ENCODE measurements at regions not wholly inside any gene's neighbourhood (a gene's known extent, or its start where the extent isn't known, plus 50 kb on each side); places are given as distances from the start of the nearest gene placed in this dataset.

DNA sequence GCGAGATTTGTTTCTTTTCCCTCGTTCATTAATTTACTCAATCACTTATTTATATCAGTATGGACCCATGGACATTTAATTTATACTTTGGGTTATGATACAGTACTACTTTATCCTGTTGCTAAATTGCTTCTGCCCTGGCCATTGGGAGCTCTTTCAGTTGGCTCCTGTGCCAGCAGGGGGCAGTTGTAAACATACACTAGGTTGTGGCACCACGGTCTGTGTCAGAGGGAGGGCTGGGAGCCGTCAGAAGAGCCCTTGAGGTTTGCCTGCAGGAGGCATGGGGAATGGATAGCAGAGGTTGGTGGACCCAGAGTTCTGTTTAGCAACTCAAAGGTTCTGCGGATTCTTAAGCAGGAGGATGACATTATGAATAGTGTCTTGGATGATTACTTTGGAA lies 94.3 kb downstream of the ERCC5 start:
- Mint-ChIP-seq H3K36me3 (ENCODE audit: low read depth) (no peaks in the 10 kb centered on the region), H3K27me3 (ENCODE audit: insufficient read depth) (no peaks in the 10 kb centered on the region; the same call in 1 of the 2 replicates), H3K9me3 (no peaks in the 10 kb centered on the region; the same call in 1 of the 2 replicates), H3K27ac (no peak overlapping the region), H3K4me3 (no peak overlapping the region), H3K4me1 (ENCODE audit: low read depth) (no peaks in the 10 kb centered on the region)
- TF ChIP-seq, protein P1, sequence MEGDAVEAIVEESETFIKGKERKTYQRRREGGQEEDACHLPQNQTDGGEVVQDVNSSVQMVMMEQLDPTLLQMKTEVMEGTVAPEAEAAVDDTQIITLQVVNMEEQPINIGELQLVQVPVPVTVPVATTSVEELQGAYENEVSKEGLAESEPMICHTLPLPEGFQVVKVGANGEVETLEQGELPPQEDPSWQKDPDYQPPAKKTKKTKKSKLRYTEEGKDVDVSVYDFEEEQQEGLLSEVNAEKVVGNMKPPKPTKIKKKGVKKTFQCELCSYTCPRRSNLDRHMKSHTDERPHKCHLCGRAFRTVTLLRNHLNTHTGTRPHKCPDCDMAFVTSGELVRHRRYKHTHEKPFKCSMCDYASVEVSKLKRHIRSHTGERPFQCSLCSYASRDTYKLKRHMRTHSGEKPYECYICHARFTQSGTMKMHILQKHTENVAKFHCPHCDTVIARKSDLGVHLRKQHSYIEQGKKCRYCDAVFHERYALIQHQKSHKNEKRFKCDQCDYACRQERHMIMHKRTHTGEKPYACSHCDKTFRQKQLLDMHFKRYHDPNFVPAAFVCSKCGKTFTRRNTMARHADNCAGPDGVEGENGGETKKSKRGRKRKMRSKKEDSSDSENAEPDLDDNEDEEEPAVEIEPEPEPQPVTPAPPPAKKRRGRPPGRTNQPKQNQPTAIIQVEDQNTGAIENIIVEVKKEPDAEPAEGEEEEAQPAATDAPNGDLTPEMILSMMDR (IDR thresholded peaks at IDR 0.05) = no peak
- DNase-seq = no peak

DNA sequence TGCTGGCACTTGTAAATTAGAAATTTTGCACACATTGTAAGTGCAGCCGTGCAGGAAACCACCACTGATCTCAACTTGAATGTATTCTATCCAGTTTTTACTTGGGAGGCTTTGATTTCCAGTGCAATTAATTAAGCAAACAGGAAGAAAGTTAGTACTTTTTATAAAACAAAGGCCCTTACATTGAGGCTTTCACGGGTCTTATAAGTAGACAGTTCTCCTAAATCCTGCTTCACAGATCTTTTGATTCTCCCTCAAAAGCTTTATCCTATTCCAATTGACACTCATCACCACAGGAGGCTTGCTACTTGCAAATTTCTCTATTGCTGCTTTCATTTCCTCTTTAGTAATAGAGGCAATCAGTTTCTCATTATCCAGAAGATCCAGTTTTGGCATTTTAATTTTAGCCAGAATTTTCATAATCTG lies 90.1 kb downstream of the ERCC5 start:
- Mint-ChIP-seq H3K4me3 (no peak overlapping the region), H3K36me3 (ENCODE audit: low read depth) (no peaks in the 10 kb centered on the region), H3K27ac (no peak overlapping the region), H3K9me3 (no peaks in the 10 kb centered on the region), H3K27me3 (ENCODE audit: insufficient read depth) (no peaks in the 10 kb centered on the region; the same call in 1 of the 2 replicates), H3K4me1 (ENCODE audit: low read depth) (no peaks in the 10 kb centered on the region)
- TF ChIP-seq, protein P1 (IDR thresholded peaks at IDR 0.05) = no peak
- DNase-seq = no peak

DNA sequence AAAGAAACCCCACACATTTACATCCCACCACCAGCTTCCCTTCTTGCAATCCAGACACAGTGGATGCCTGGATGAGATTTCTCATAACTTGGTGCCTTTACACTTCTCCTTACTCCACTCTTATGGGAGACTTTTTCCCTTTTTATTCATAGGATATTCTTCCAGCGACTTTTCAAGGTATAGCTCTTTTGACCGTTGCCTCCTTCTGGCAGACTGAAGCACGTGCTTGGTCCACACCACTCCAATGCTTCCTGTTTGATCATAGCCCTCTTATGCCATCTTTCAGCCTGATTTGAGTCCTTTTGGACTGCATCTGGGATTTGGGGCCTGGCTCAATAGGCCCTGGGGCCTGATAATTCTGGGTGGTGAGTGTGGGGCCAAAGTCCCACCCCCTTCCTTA lies 87.7 kb downstream of the ERCC5 start:
- H3K36me3 Mint-ChIP-seq (ENCODE audit: low read depth) = no peaks in the 10 kb centered on the region
- DNase-seq = no peak
- TF ChIP-seq, protein P1 (IDR thresholded peaks at IDR 0.05) = no peak
- no peaks in the 10 kb centered on the region; the same call in 1 of the 2 replicates for H3K27me3 Mint-ChIP-seq (ENCODE audit: insufficient read depth)
- no peaks in the 10 kb centered on the region for H3K4me1 Mint-ChIP-seq (ENCODE audit: low read depth)
- H3K9me3 Mint-ChIP-seq = no peaks in the 10 kb centered on the region; the same call in 1 of the 2 replicates
- H3K27ac Mint-ChIP-seq = no peak overlapping the region
- no peak overlapping the region for H3K4me3 Mint-ChIP-seq

DNA sequence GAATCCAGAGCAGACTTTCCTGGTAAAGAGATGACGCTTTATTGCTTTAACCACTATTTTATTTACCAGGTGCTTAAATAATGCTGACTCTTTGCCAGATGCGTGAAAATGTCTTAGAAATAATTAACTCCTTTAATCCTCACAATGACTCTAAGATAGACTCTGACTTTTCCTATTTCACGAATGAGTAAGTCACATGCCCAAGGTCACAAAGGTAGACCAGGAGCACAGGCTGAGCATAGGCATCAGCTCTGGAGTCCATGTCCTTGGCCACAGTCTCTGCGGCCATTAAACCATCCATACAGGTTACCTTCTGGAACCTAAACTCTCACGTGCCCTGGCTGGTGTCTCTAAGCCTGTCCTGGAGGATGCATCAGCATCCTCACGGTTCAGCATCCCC lies 87.3 kb downstream of the ERCC5 start:
- H3K27me3 Mint-ChIP-seq (ENCODE audit: insufficient read depth) = no peaks in the 10 kb centered on the region; the same call in 1 of the 2 replicates
- TF ChIP-seq, protein P1 (IDR thresholded peaks at IDR 0.05) = no peak
- no peaks in the 10 kb centered on the region; the same call in 1 of the 2 replicates for H3K9me3 Mint-ChIP-seq
- H3K36me3 Mint-ChIP-seq (ENCODE audit: low read depth) = no peaks in the 10 kb centered on the region
- DNase-seq = no peak
- no peak overlapping the region for H3K27ac Mint-ChIP-seq
- no peaks in the 10 kb centered on the region for H3K4me1 Mint-ChIP-seq (ENCODE audit: low read depth)
- no peak overlapping the region for H3K4me3 Mint-ChIP-seq

DNA sequence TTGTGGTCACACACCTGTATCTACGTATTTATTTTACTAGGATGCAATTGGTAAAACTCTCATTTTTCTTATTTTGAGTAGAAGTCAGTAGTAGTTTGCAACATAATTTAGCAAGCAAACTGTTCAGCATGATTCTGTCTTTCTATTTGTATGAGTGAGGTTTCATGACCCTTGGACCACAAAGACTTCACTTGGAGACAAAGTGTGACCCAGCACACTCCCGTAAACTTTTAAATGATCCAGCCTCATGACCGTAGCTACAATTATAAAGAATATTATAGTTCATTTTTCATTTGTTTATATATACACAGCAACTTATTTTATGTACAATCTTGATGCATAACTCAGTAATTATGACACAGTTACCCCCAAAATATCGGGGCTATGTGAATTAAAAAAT lies 86.5 kb downstream of the ERCC5 start:
- Mint-ChIP-seq H3K4me3 (no peak overlapping the region), H3K36me3 (ENCODE audit: low read depth) (no peaks in the 10 kb centered on the region), H3K27me3 (ENCODE audit: insufficient read depth) (no peaks in the 10 kb centered on the region; the same call in 1 of the 2 replicates), H3K9me3 (no peaks in the 10 kb centered on the region; the same call in 1 of the 2 replicates), H3K27ac (no peak overlapping the region), H3K4me1 (ENCODE audit: low read depth) (no peaks in the 10 kb centered on the region)
- TF ChIP-seq, protein P1 (IDR thresholded peaks at IDR 0.05) = no peak
- no peak for DNase-seq

DNA sequence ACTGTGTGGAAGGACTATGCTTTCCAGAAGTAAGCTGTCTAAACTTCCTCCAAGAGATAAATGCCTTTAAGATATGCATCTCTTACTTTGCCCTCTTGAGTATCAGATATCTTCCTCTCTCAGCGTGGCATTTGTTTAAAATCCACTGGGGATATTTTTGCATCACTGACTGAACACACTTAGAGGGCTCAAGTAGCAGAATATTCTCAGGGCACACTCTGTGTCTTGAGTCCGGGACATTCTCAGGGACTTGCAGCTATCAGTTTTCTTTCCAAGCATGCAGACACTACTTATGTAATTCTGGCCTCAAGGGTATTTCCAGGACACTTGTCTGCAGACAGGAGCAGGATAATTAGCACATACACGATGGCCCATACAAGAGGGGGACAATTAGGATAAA lies 84.7 kb downstream of the ERCC5 start:
- no peak overlapping the region for H3K27ac Mint-ChIP-seq
- no peaks in the 10 kb centered on the region for H3K4me1 Mint-ChIP-seq (ENCODE audit: low read depth)
- no peaks in the 10 kb centered on the region for H3K36me3 Mint-ChIP-seq (ENCODE audit: low read depth)
- TF ChIP-seq, protein P1 (IDR thresholded peaks at IDR 0.05) = no peak
- no peaks in the 10 kb centered on the region; the same call in 1 of the 2 replicates for H3K9me3 Mint-ChIP-seq
- no peak overlapping the region for H3K4me3 Mint-ChIP-seq
- H3K27me3 Mint-ChIP-seq (ENCODE audit: insufficient read depth) = no peaks in the 10 kb centered on the region; the same call in 1 of the 2 replicates
- no peak for DNase-seq
